ENCODE measurements at regions not wholly inside any gene's neighbourhood (a gene's known extent, or its start where the extent isn't known, plus 50 kb on each side); places are given as distances from the start of the nearest gene placed in this dataset.
"Not testable (repeated sequence)": the region's sequence is repeated elsewhere in the genome, so short reads cannot be mapped to it uniquely, and the experiment has no call there.

- DNase-seq, result no peak
Measured at GRCh38 chr2:187686416-187687024, 132.3 kb upstream of the TFPI start.

- no peak for DNase-seq
Measured at GRCh38 chr2:187687585-187687984, 133.3 kb upstream of the TFPI start.

- DNase-seq, result no peak
Measured at GRCh38 chr2:187689372-187689771, 135.1 kb upstream of the TFPI start.

GRCh38 chr2:187693923-187694322, 139.7 kb upstream of the TFPI start:
- no peak for DNase-seq

GRCh38 chr2:187696644-187697043, 142.4 kb upstream of the TFPI start:
- not testable (repeated sequence) for DNase-seq

- DNase-seq, result no peak
Measured at GRCh38 chr2:187698374-187699110, 144.3 kb upstream of the TFPI start.

- DNase-seq, result no peak
Measured at GRCh38 chr2:187702157-187702556, 147.9 kb upstream of the TFPI start.

- DNase-seq, result no peak
Measured at GRCh38 chr2:187708272-187708671, 154.0 kb upstream of the TFPI start.

- no peak for DNase-seq
Measured at GRCh38 chr2:187709065-187709464, 154.8 kb upstream of the TFPI start.

- DNase-seq, result no peak
Measured at GRCh38 chr2:187710791-187711521, 156.7 kb upstream of the TFPI start.

GRCh38 chr2:187715590-187715989, 161.4 kb upstream of the TFPI start:
- DNase-seq, result no peak

GRCh38 chr2:187716301-187716700, 162.1 kb upstream of the TFPI start:
- no peak for DNase-seq

GRCh38 chr2:187718092-187718491, 163.9 kb upstream of the TFPI start:
- no peak for DNase-seq

GRCh38 chr2:187719510-187719909, 165.3 kb upstream of the TFPI start:
- no peak for DNase-seq

GRCh38 chr2:187748958-187749357, 194.7 kb upstream of the TFPI start:
- no peak for DNase-seq

GRCh38 chr2:187749804-187750431, 195.7 kb upstream of the TFPI start:
- no peak for DNase-seq

- DNase-seq, result no peak
Measured at GRCh38 chr2:187768995-187769394, 214.8 kb upstream of the TFPI start.

GRCh38 chr2:187769437-187769836, 215.2 kb upstream of the TFPI start:
- DNase-seq, result no peak

- DNase-seq, result no peak
Measured at GRCh38 chr2:187774551-187775071, 220.4 kb upstream of the TFPI start.

GRCh38 chr2:187775196-187775595, 221.0 kb upstream of the TFPI start:
- no peak for DNase-seq

- DNase-seq, result no peak
Measured at GRCh38 chr2:187775651-187776050, 221.4 kb upstream of the TFPI start.

GRCh38 chr2:187782301-187782700, 228.1 kb upstream of the TFPI start:
- no peak for DNase-seq

- no peak for DNase-seq
Measured at GRCh38 chr2:187783446-187783845, 229.2 kb upstream of the TFPI start.
